Testis (tissue), 2 donors: ENCODE measurements at regions not wholly inside any gene's neighbourhood (a gene's known extent, or its start where the extent isn't known, plus 50 kb on each side); places are given as distances from the start of the nearest gene placed in this dataset.

ENCODE experiments used
- DNase-seq: peaks from one replicate; pipeline ENCODE4 v3.0.0-alpha.2; 2019
- H3K27ac ChIP-seq, 2 donors: fragments of 200-600 bp; sonication (generic); one replicate each; pipeline ENCODE4 v1.5.1; 2019
- H3K27me3 ChIP-seq: fragments of 200-600 bp; sonication (generic); one replicate; pipeline ENCODE4 v1.5.1; 2019
- H3K36me3 ChIP-seq: fragments of 200-600 bp; sonication (generic); one replicate; pipeline ENCODE4 v1.5.1; 2017; ENCODE audit warnings: low read depth; ENCODE audit errors: missing control alignments
- H3K4me1 ChIP-seq: fragments of 200-600 bp; sonication (generic); one replicate; pipeline ENCODE4 v1.5.1; 2019
- H3K4me3 ChIP-seq, 2 donors: fragments of 200-600 bp; sonication (generic); one replicate each; pipeline ENCODE4 v1.5.1; 2017 to 2019
- H3K9me3 ChIP-seq: fragments of 200-600 bp; sonication (generic); one replicate; pipeline ENCODE4 v1.5.1; 2017
- POLR2A ChIP-seq: fragments of 450-650 bp; IDR thresholded peaks from one replicate; pipeline ENCODE4 v1.6.1; 2017; ENCODE audit warnings: antibody characterized with exemption, mild to moderate bottlenecking, moderate library complexity
- WGBS, 2 donors: methylation state at CpG; one replicate each; pipeline ENCODE4 v1.1.5; 2018; 5-methylcytosine and 5-hydroxymethylcytosine counted together
- intact Hi-C: fragments of 100-400 bp; cut with DNase I; formaldehyde crosslinking; loops from one replicate; pipeline ENCODE4 v1.15.1; 2023; ENCODE audit warnings: low total_unique reads
- TF ChIP-seq, protein P1 (sequence below), 3 experiments: fragments of 450-650 bp in 2 of 3; fragments of 200-600 bp in 1 of 3; sonication (generic) in 1 of 3; IDR thresholded peaks; one replicate each; pipeline ENCODE4 v1.5.1; 2016 to 2019; ENCODE audit warnings: antibody characterized with exemption in 3 of 3, mild to moderate bottlenecking in 2 of 3, moderate library complexity in 1 of 3

DNA sequence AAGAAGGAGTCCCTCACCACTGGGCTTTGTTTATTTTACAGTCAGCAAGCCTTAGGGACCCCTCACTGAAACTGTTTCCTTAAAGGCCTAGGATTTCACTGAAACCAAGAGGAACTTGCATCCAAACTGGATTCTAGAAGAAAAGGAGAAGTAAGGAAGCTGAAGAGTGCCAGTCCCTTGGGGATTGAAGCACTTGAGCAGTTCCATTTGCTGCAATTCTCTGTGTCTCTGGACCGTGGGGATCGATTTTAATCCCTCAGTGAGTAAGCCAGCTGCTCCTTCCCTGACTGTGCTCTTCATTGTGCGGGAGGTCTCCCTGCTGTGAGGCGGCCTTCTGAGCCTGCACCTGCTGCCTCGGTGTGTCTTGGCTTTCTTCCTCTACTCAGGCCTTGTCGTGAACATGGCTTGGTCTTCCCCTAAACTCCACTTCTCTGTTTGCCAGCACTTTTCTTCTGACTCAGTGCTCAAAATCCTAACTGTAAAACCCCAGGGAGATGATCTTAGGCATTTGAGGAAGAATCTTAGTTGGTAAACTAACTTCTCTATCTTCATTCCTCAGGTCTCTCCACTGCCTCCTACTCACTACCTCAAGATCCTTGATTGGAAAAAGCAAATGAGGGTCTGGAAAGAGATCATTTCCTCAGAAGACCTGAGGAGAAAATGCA is 132.6 kb downstream of the SLC38A6 start:
- WGBS, 2 donors, result 59 to 74% methylated on average over 6 of the region's 6 CpGs

DNA sequence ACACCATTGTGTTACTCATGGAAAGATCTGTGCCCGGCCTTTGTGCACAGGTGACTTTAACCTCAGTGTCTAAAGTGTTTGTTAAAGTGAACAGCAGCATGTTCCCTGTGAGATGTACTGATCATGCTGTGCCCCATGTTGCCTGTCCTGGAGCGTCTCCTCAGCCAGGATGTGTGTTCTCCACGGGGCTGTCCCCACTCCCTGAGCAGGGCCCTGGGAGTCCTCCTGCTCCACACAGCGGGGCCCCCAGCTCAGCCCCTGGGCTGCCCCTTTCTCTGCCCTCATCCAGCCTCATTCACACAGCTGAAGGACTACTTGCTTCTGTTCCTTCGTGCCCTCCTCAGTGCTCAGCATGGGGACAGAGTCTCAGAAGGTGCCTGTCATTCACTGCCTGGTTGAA is 131.5 kb downstream of the SLC38A6 start:
- Histone ChIP-seq H3K9me3 (no peaks in the 10 kb centered on the region), H3K27me3 (no peaks in the 10 kb centered on the region), H3K36me3 (no peaks in the 10 kb centered on the region), H3K27ac (no peak overlapping the region), H3K4me1 (peaks cover 14% of the 10 kb centered on the region), H3K4me3 (no peak overlapping the region)
- no peak for DNase-seq
- intact Hi-C loops, result no loop called here
- TF ChIP-seq, protein P1, sequence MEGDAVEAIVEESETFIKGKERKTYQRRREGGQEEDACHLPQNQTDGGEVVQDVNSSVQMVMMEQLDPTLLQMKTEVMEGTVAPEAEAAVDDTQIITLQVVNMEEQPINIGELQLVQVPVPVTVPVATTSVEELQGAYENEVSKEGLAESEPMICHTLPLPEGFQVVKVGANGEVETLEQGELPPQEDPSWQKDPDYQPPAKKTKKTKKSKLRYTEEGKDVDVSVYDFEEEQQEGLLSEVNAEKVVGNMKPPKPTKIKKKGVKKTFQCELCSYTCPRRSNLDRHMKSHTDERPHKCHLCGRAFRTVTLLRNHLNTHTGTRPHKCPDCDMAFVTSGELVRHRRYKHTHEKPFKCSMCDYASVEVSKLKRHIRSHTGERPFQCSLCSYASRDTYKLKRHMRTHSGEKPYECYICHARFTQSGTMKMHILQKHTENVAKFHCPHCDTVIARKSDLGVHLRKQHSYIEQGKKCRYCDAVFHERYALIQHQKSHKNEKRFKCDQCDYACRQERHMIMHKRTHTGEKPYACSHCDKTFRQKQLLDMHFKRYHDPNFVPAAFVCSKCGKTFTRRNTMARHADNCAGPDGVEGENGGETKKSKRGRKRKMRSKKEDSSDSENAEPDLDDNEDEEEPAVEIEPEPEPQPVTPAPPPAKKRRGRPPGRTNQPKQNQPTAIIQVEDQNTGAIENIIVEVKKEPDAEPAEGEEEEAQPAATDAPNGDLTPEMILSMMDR (IDR thresholded peaks at IDR 0.05), result no peak
- TF ChIP-seq POLR2A, result no peak
- WGBS, 2 donors, result 82 to 89% methylated on average over 5 of the region's 5 CpGs

More for the DNA sequence above, 132.6 kb downstream of the SLC38A6 start:
- H3K4me1 ChIP-seq, result peaks cover 14% of the 10 kb centered on the region
- H3K27me3 ChIP-seq, result no peaks in the 10 kb centered on the region
- intact Hi-C loops, result no loop called here
- no peak for DNase-seq
- H3K4me3 ChIP-seq, result no peak overlapping the region
- no peak for TF ChIP-seq POLR2A
- TF ChIP-seq, protein P1 (IDR thresholded peaks at IDR 0.05), result no peak
- H3K9me3 ChIP-seq, result no peaks in the 10 kb centered on the region
- no peak overlapping the region for H3K27ac ChIP-seq
- no peaks in the 10 kb centered on the region for H3K36me3 ChIP-seq

DNA sequence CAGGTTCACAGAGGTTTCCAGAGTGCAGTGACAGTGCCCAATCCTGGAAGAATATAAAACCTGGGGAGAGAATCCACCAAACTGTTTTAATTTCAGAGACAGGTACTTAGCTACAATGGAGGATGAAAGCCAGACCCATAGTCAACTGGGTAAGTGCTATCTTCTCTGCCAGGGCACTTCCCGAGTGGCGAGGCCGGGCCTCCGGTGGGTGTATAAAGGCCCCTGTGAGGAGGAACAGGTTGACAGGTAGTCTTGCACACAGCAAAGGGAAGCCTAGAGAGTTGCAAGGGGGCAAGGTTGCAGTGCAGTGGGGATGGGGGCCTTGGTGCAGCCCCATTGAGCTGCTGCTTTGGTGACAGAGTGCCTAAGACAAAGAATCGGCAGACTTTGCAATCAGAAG is 130.7 kb downstream of the SLC38A6 start:
- TF ChIP-seq, protein P1 (IDR thresholded peaks at IDR 0.05), result no peak
- TF ChIP-seq POLR2A, result no peak
- intact Hi-C loops, result no loop called here
- H3K27me3 ChIP-seq, result no peaks in the 10 kb centered on the region
- H3K27ac ChIP-seq, result no peak overlapping the region
- H3K9me3 ChIP-seq, result no peaks in the 10 kb centered on the region
- H3K4me3 ChIP-seq, result no peak overlapping the region
- WGBS, 2 donors, result 66 to 89% methylated on average over 5 of the region's 5 CpGs
- no peaks in the 10 kb centered on the region for H3K36me3 ChIP-seq
- peaks cover 21% of the 10 kb centered on the region for H3K4me1 ChIP-seq
- no peak for DNase-seq

DNA sequence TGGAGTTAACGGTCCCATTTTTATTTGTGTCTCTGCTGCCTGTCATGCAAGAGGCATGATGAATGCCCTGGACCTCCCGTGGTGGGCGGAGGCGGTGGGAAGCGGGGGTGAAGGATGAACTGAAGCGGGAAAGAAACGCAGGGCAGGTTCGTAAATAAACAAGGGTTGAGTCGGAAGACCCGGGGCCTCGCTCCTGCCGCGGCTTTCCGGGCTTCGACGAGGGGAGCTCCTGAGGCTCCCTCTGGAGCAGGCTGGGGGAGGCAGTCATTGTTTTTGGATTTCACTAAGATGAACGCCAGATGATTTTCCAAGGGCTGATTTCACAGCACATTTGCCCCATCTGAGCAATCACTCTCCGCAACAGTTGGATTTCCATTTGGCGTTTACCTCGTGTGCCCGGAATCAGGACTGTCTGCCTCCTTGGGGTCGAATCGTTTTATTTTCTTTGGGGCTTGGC is 130.2 kb downstream of the SLC38A6 start:
- Histone ChIP-seq H3K9me3 (no peaks in the 10 kb centered on the region), H3K27ac (peak overlapping the region in 1 of 2 donors; percentile 30), H3K27me3 (no peaks in the 10 kb centered on the region), H3K4me1 (peaks cover 21% of the 10 kb centered on the region), H3K36me3 (no peaks in the 10 kb centered on the region), H3K4me3 (peak overlapping the region in 1 of 2 donors; percentile 20)
- no peak for DNase-seq
- intact Hi-C loops, result no loop called here
- no peak for TF ChIP-seq POLR2A
- TF ChIP-seq, protein P1 (IDR thresholded peaks at IDR 0.05), result no peak
- WGBS, 2 donors, result 14 to 20% methylated on average over 23 of the region's 23 CpGs
